ENCODE measurements at regions not wholly inside any gene's neighbourhood (a gene's known extent, or its start where the extent isn't known, plus 50 kb on each side); places are given as distances from the start of the nearest gene placed in this dataset.
"Not testable (repeated sequence)": the region's sequence is repeated elsewhere in the genome, so short reads cannot be mapped to it uniquely, and the experiment has no call there.

DNA sequence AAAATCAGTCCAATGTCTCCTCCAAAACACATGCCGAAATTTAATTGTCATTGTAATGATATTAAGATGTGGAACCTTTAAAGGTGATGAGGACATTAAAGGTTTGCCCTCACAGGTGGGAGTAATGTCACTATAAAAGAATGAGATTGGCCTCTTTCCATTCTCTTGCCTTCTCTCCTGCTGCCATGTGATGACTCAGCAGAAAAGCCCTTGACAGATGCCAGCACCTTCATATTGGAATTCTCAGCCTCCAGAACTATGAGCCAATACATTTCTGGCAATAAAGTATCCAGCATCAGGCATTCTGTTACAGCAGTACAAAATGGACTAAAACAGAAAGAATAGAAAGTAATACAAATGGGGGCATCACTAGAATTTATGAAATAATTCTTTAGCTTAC, 609.7 kb downstream of the SLC16A7 start:
- DNase-seq = peak; percentile 3

- DNase-seq = no peak
Measured at GRCh38 chr12:60209521-60209920, 613.7 kb downstream of the SLC16A7 start.

DNA sequence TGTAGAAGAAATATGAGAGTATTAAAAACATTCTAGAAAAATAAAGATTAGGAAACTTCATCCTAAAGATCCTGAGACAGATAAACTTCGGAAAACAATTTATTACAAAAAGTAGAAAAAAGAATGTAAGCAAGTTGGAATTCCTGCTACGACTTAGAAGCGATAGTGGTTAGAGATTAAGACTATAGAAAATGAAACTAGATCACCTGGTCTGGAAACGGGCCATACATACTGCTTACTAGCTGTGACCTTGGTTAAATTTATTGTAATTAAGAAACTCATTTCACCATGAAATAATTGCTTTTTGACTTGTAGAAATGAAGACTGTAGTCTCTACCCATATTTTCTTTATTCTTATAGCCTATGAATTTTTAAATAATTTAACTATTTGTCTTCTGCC, 614.1 kb downstream of the SLC16A7 start:
- DNase-seq = no peak

GRCh38 chr12:60210756-60211155, 614.9 kb downstream of the SLC16A7 start:
- no peak for DNase-seq

- DNase-seq = no peak
Measured at GRCh38 chr12:60211244-60211643, 615.4 kb downstream of the SLC16A7 start.

- no peak for DNase-seq
Measured at GRCh38 chr12:60212159-60213000, 616.6 kb downstream of the SLC16A7 start.

- not testable (repeated sequence) for DNase-seq
Measured at GRCh38 chr12:60213272-60213671, 617.4 kb downstream of the SLC16A7 start.

GRCh38 chr12:60216226-60216625, 620.4 kb downstream of the SLC16A7 start:
- no peak for DNase-seq

GRCh38 chr12:60223242-60223641, 627.4 kb downstream of the SLC16A7 start:
- no peak for DNase-seq

- DNase-seq = no peak
Measured at GRCh38 chr12:60225216-60226000, 629.6 kb downstream of the SLC16A7 start.

- DNase-seq = no peak
Measured at GRCh38 chr12:60227916-60228315, 632.1 kb downstream of the SLC16A7 start.

DNA sequence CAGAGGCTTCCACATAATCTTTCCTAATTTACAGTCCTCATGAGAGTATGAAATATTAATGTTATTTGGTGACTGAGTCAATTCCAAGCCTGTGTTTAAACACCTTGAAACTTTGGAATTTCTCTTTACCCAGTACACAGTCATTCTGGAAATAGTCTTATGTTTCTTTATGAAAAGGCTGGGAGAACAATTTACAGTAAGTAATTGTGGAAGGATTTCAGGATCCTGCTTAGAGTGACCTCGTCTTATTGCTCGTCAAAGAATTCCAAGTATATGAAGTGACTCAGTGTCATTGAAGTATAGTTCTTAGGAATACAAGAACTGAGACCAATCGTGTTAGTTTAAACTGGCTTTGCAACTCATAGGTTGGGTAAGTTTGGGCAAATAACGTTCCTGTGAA, 634.2 kb downstream of the SLC16A7 start:
- no peak for DNase-seq

DNA sequence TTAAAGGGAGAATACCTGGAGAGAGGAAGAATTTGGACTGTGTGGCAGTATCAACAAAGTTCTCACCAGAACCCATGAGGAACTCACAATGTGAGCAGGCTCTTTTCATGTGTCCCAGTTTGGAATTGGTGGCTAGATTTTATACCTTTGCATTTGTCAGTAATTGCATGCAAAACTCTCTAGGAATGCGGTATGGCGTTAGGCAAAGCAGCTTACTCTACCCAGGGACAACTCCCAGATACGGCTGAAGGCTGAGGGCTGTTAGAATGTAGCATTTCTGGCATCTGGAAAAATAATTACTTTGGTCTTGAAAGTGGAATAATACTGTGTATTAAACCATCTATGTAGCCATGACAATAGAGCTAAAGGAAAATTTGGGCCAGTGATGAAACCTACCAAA, 635.5 kb downstream of the SLC16A7 start:
- no peak for DNase-seq

DNA sequence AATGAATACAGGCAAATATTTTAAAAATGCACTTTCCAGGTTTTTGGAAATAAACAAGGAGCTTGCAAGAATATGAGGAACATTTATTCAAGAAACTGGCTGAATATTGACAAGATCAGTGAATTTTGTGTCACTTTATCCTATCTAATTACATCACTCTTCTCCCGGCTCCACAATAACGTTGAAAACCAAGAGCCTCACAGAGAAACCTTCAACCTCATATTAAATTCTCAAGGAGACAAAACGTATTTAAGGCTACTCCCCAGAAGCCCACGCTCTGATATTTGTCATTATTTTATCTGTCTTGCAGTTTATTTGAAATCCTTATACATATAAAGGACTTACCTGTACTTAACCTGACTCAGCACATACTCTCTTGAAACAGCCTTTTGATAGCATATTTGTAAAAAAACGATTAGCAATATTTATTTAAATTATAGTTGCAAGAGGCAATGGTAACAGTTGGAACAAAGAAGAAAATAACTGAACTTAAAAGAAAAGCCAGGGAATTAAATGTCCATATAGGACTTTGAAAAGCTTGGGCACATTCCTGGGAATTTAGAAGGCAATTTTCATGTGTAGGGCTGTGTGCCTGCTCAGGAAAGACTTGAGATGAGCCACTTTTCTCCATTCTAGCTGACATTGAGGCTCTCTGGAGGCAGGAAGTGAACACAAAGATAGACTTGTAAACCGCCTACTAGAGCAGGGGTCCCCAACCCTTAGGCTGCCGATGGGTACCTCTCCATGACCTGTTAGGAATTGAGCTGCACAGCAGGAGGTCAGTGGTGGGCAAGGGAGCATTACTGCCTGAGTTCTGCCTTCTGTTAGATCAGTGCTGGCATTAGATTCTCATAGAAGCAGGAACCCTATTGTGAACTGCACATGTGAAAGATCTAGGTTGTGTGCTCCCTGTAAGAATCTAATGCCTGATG, 636.4 kb downstream of the SLC16A7 start:
- no peak for DNase-seq

GRCh38 chr12:60234611-60235195, 638.9 kb downstream of the SLC16A7 start:
- not testable (repeated sequence) for DNase-seq

DNA sequence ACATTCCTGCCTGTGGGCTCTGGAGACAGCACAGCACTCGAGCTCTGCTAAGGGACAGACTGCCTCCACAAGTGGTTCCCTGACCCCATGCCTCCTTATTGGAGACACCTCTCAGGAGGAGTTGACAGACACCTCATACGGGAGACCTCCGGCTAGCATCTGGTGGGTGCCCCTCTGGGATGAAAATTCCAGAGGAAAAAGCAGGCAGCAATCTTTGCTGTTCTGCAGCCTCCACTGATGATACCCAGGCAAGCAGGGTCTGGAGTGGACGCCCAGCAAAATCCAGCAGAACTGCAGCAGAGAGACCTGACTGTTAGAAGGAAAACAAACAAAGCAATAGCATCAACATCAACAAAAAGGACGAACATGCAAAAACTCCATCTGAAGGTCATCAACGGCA, 639.4 kb downstream of the SLC16A7 start:
- no peak for DNase-seq

DNA sequence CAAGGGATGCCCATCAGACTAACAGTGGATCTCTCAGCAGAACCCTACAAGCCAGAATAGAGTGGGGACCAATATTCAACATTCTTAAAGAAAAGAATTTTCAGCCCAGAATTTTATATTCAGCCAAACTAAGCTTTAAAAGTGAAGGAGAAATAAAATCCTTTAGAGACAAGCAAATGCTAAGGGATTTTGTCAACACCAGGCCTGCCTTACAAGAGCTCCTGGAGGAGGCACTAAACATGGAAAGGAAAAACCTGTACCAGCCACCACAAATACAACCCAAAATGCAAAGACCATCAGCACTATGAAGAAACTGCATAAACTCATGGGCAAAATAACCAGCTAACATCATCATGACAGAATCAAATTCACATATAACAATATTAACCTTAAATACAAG, 640.6 kb downstream of the SLC16A7 start:
- not testable (repeated sequence) for DNase-seq

DNA sequence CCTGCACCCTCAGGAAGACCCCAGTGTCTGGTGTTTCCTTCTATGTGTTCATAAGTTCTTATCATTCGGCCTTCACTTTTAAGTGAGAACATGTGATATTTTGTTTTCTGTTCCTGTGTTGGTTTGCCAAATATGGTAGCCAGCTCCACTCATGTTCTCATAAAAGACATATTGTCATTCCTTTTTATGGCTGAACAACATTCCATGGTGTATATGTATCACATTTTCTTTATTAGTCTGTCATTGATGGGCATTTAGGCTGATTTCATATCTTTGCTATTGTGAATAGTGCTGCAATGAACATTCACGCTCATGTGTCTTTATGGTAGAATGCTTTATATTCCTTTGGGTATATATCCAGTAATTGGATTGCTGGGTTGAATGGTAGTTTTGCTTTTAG, 645.1 kb downstream of the SLC16A7 start:
- no peak for DNase-seq

DNA sequence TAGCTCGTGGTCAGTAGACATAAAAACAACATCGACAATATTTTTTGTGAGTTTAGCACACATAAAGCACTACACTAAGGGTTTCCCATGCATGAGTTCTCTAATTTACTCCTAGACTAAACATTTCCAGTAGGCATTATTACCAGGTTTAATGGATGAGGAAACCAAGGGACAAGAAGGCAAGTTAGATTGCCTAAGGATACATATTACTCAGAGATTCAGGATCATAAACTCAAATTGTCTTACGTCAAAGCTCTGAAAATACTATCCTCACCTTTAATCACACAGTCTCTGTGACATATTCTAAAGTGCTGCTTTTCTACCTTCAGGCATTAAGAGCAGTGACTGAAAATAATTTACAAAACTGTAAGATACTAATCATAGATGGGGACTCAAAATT, 655.3 kb downstream of the SLC16A7 start:
- DNase-seq = no peak

DNA sequence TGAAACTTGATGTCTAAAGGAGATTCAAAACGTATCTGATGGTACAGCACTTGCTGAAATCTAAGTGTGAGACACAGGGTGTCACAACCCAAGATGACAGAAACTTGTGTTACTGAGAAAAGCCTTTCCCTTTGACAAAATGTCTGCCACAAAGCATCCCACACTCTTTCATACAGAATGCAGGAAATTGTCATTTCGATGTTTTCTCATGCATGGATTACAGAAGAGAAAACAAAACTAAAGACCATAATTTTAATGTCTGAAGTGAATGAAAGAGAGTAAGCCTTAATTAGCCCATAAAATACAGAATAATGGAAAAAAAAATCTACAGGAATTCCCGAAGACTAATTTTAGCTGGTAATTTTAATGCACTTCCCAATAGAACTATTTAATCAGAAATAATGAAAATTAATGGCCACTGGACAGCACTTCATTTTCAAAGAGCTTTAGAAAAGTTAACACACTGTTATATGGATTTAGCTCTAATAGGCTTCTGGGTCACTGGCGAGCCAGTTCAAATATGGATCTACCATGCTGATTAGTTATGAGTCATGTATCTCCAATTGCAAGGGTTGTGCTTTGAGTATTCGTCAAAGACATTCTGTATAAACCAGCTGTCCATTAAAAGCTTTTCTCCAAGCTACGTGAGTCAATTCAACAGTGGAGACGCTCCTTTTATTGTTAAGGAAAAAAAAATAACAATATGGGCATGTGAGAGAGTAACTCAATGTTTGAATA, 656.7 kb downstream of the SLC16A7 start:
- no peak for DNase-seq

- DNase-seq = no peak
Measured at GRCh38 chr12:60255044-60255443, 659.2 kb downstream of the SLC16A7 start.

GRCh38 chr12:60257063-60257462, 661.2 kb downstream of the SLC16A7 start:
- DNase-seq = no peak
